Skeletal muscle tissue (tissue), 3 donors: ENCODE measurements at regions not wholly inside any gene's neighbourhood (a gene's known extent, or its start where the extent isn't known, plus 50 kb on each side); places are given as distances from the start of the nearest gene placed in this dataset.

Experiments
- H3K27ac ChIP-seq: one replicate; pipeline ENCODE4 v1.7.0; 2013; ENCODE audit warnings: mild to moderate bottlenecking, low read depth, low read length, inconsistent platforms
- H3K27me3 ChIP-seq, 3 donors: one replicate each; pipeline ENCODE4 v1.7.0; 2013; ENCODE audit warnings: low read length in 3 of 3; ENCODE audit not compliant: control insufficient read depth in 3 of 3, insufficient read depth in 3 of 3
- H3K36me3 ChIP-seq, 3 donors: one replicate each; pipeline ENCODE4 v1.7.0; 2013; ENCODE audit warnings: low read length in 3 of 3; ENCODE audit not compliant: control insufficient read depth in 3 of 3, insufficient read depth in 3 of 3
- H3K4me1 ChIP-seq, 3 donors: one replicate each; pipeline ENCODE4 v1.7.0; 2013; ENCODE audit warnings: low read length in 3 of 3, mild to moderate bottlenecking in 3 of 3; ENCODE audit not compliant: control insufficient read depth in 3 of 3, insufficient read depth in 3 of 3
- H3K4me3 ChIP-seq, 3 donors: one replicate each; pipeline ENCODE4 v1.7.0; 2013; ENCODE audit warnings: low read length in 3 of 3
- H3K9ac ChIP-seq, 3 donors: one replicate each; pipeline ENCODE4 v1.7.0; 2013; ENCODE audit warnings: low read length in 3 of 3, mild to moderate bottlenecking in 3 of 3, moderate library complexity in 2 of 3, low read depth in 1 of 3
- H3K9me3 ChIP-seq, 3 donors: one replicate each; pipeline ENCODE4 v1.7.0; 2013; ENCODE audit warnings: low read length in 3 of 3; ENCODE audit not compliant: control insufficient read depth in 3 of 3
- donor health status: Osteomylitis.

- Histone ChIP-seq H3K9ac (no peak overlapping the region), H3K27ac (no peak overlapping the region), H3K36me3 (no peaks in the 10 kb centered on the region), H3K27me3 (no peaks in the 10 kb centered on the region), H3K4me1 (no peaks in the 10 kb centered on the region), H3K4me3 (no peak overlapping the region), H3K9me3 (no peaks in the 10 kb centered on the region)
Observed at GRCh38 chr10:94197241-94197640, 165.5 kb downstream of the NOC3L start.

- Histone ChIP-seq H3K4me3 (no peak overlapping the region), H3K9me3 (no peaks in the 10 kb centered on the region), H3K9ac (no peak overlapping the region), H3K27me3 (no peaks in the 10 kb centered on the region), H3K4me1 (no peaks in the 10 kb centered on the region), H3K27ac (no peak overlapping the region), H3K36me3 (no peaks in the 10 kb centered on the region)
Observed at GRCh38 chr10:94198324-94198723, 164.4 kb downstream of the NOC3L start.

GRCh38 chr10:94199565-94199964, 163.2 kb downstream of the NOC3L start:
- Histone ChIP-seq H3K4me1 (no peaks in the 10 kb centered on the region), H3K9ac (no peak overlapping the region), H3K27me3 (no peaks in the 10 kb centered on the region), H3K4me3 (no peak overlapping the region), H3K36me3 (no peaks in the 10 kb centered on the region), H3K9me3 (no peaks in the 10 kb centered on the region), H3K27ac (no peak overlapping the region)

GRCh38 chr10:94200146-94200837, 162.4 kb downstream of the NOC3L start:
- no peaks in the 10 kb centered on the region for H3K9me3 ChIP-seq

GRCh38 chr10:94205396-94205831, 157.3 kb downstream of the NOC3L start:
- H3K9me3 ChIP-seq, result no peaks in the 10 kb centered on the region
- no peaks in the 10 kb centered on the region for H3K27me3 ChIP-seq
- H3K4me3 ChIP-seq, result no peak overlapping the region
- no peaks in the 10 kb centered on the region for H3K36me3 ChIP-seq
- H3K27ac ChIP-seq, result no peak overlapping the region
- no peak overlapping the region for H3K9ac ChIP-seq
- H3K4me1 ChIP-seq, result peaks cover 10 to 18% (median 17%) of the 10 kb centered on the region in 3 donors

More at GRCh38 chr10:94200146-94200837, 162.4 kb downstream of the NOC3L start:
- H3K4me1 ChIP-seq, result peaks cover under 1 to 3% (median under 1%) of the 10 kb centered on the region in 3 donors
- H3K36me3 ChIP-seq, result no peaks in the 10 kb centered on the region
- no peak overlapping the region for H3K4me3 ChIP-seq
- H3K27ac ChIP-seq, result no peak overlapping the region
- no peaks in the 10 kb centered on the region for H3K27me3 ChIP-seq
- H3K9ac ChIP-seq, result no peak overlapping the region

GRCh38 chr10:94206176-94206575, 156.6 kb downstream of the NOC3L start:
- Histone ChIP-seq H3K36me3 (no peaks in the 10 kb centered on the region), H3K4me1 (peaks cover 18 to 25% (median 25%) of the 10 kb centered on the region in 3 donors), H3K27ac (no peak overlapping the region), H3K27me3 (no peaks in the 10 kb centered on the region), H3K9me3 (no peaks in the 10 kb centered on the region), H3K9ac (no peak overlapping the region), H3K4me3 (no peak overlapping the region)

GRCh38 chr10:94208315-94208714, 154.4 kb downstream of the NOC3L start:
- H3K9ac ChIP-seq, result no peak overlapping the region
- H3K27ac ChIP-seq, result no peak overlapping the region
- no peaks in the 10 kb centered on the region for H3K9me3 ChIP-seq
- H3K4me1 ChIP-seq, result peaks cover 31 to 41% (median 39%) of the 10 kb centered on the region in 3 donors
- H3K4me3 ChIP-seq, result no peak overlapping the region
- no peaks in the 10 kb centered on the region for H3K36me3 ChIP-seq
- H3K27me3 ChIP-seq, result no peaks in the 10 kb centered on the region

- Histone ChIP-seq H3K27ac (peak overlapping the region; percentile 15), H3K27me3 (no peaks in the 10 kb centered on the region), H3K4me1 (peaks cover 32 to 50% (median 49%) of the 10 kb centered on the region in 3 donors)
Observed at GRCh38 chr10:94210440-94211168, 152.1 kb downstream of the NOC3L start.

GRCh38 chr10:94211169-94211510, 151.6 kb downstream of the NOC3L start:
- peaks cover 29 to 46% (median 43%) of the 10 kb centered on the region in 3 donors for H3K4me1 ChIP-seq
- no peaks in the 10 kb centered on the region for H3K27me3 ChIP-seq
- peak overlapping the region; percentile 15 for H3K27ac ChIP-seq
- H3K9ac ChIP-seq, result peak overlapping the region in 1 of 3 donors; percentile 40
- H3K36me3 ChIP-seq, result no peaks in the 10 kb centered on the region
- H3K4me3 ChIP-seq, result peak overlapping the region in 1 of 3 donors; percentile 8
- H3K9me3 ChIP-seq, result no peaks in the 10 kb centered on the region

More at GRCh38 chr10:94210440-94211168, 152.1 kb downstream of the NOC3L start:
- peak overlapping the region in 1 of 3 donors; percentile 40 for H3K9ac ChIP-seq
- H3K9me3 ChIP-seq, result no peaks in the 10 kb centered on the region
- H3K36me3 ChIP-seq, result no peaks in the 10 kb centered on the region
- H3K4me3 ChIP-seq, result peak overlapping the region in 1 of 3 donors; percentile 8

GRCh38 chr10:94213001-94213530, 149.7 kb downstream of the NOC3L start:
- Histone ChIP-seq H3K27me3 (no peaks in the 10 kb centered on the region), H3K36me3 (no peaks in the 10 kb centered on the region), H3K27ac (peak overlapping the region; percentile 79), H3K9me3 (no peaks in the 10 kb centered on the region), H3K4me1 (peaks cover 28 to 42% (median 38%) of the 10 kb centered on the region in 3 donors), H3K4me3 (no peak overlapping the region), H3K9ac (peak overlapping the region in 1 of 3 donors; percentile 2)
